AG04450 (cell line): ENCODE measurements at regions not wholly inside any gene's neighbourhood (a gene's known extent, or its start where the extent isn't known, plus 50 kb on each side); places are given as distances from the start of the nearest gene placed in this dataset.
A peak's percentile ranks its signal among the peaks of the same experiment; 100 is the strongest.

Source experiments
- CTCF ChIA-PET: fragments of 300-600, 350-600 bp; formaldehyde crosslinking; extraction: SDS; loops from one replicate; lab custom pipeline; 2022; ENCODE audit warnings: antibody characterized with exemption, inconsistent platforms; lab: Charles Lee
- POLR2A ChIA-PET: fragments of 350-600 bp; formaldehyde crosslinking; extraction: SDS; loops from one replicate; lab custom pipeline; 2021; ENCODE audit warnings: antibody characterized with exemption, inconsistent platforms; lab: Yijun Ruan, JAX
- DNase-seq: peaks from one replicate; pipeline ENCODE4 v3.0.0-alpha.2; 2011; ENCODE audit warnings: low read depth, low spot score
- H3K27ac ChIP-seq: one replicate; pipeline ENCODE4 v1.5.1; 2012; ENCODE audit warnings: low read depth, low read length, control low read depth
- H3K27me3 ChIP-seq: one replicate; pipeline ENCODE4 v1.6.0; 2012; ENCODE audit warnings: low read length; ENCODE audit not compliant: control insufficient read depth, insufficient read depth
- H3K4me3 ChIP-seq: 2 replicates; pipeline ENCODE4 v1.5.1; 2011; ENCODE audit warnings: mild to moderate bottlenecking, low read depth, low read length, control low read depth
- H3K9me3 ChIP-seq: 2 replicates; pipeline ENCODE4 v1.5.1; 2012; ENCODE audit warnings: low read length; ENCODE audit not compliant: control insufficient read depth, insufficient read depth
- CTCF ChIP-seq: IDR thresholded peaks from 2 replicates; pipeline ENCODE4 v1.5.1; 2011; ENCODE audit warnings: low read depth, low read length, control low read depth, inconsistent platforms

GRCh38 chr1:214953901-214954616 is 128.5 kb upstream of the KCNK2 start:
- no peak for DNase-seq
- H3K9me3 ChIP-seq, result no peaks in the 10 kb centered on the region; the same call in 1 of the 2 replicates
- no peak overlapping the region for H3K4me3 ChIP-seq
- CTCF ChIA-PET, result no interaction called here
- no peak overlapping the region for H3K27ac ChIP-seq
- no peak for TF ChIP-seq CTCF
- POLR2A ChIA-PET, result no interaction called here
- H3K27me3 ChIP-seq, result no peaks in the 10 kb centered on the region

GRCh38 chr1:214954617-214954949 is 128.0 kb upstream of the KCNK2 start:
- H3K27ac ChIP-seq, result no peak overlapping the region
- no peaks in the 10 kb centered on the region for H3K27me3 ChIP-seq
- DNase-seq, result no peak
- POLR2A ChIA-PET, result no interaction called here
- H3K9me3 ChIP-seq, result no peaks in the 10 kb centered on the region; the same call in 1 of the 2 replicates
- H3K4me3 ChIP-seq, result no peak overlapping the region
- CTCF ChIA-PET, result no interaction called here
- no peak for TF ChIP-seq CTCF

- POLR2A ChIA-PET, result interaction anchor here (0.9 to 1.3 kb wide), 3 partner anchors 33 to 297 kb away, joined by 3 to 6 read pairs (median 5); no protein-coding TSS in a partner anchor
These were observed 125.0 kb upstream of the KCNK2 start for GRCh38 chr1:214957330-214958137.

GRCh38 chr1:214958486-214958885 is 124.1 kb upstream of the KCNK2 start:
- Histone ChIP-seq H3K9me3 (peaks cover 7% of the 10 kb centered on the region; the same call in 1 of the 2 replicates), H3K27ac (peak overlapping the region; percentile 99), H3K4me3 (no peak overlapping the region), H3K27me3 (no peaks in the 10 kb centered on the region)
- DNase-seq, result no peak
- TF ChIP-seq CTCF, result no peak
- POLR2A ChIA-PET, result no interaction called here
- CTCF ChIA-PET, result interaction anchor here (0.6 to 1.4 kb wide), 3 partner anchors 64 to 297 kb away, joined by 3 to 5 read pairs (median 3); no protein-coding TSS in a partner anchor

More at GRCh38 chr1:214957330-214958137, 125.0 kb upstream of the KCNK2 start:
- no peak for TF ChIP-seq CTCF
- H3K27me3 ChIP-seq, result no peaks in the 10 kb centered on the region
- CTCF ChIA-PET, result interaction anchor here (0.7 to 1.4 kb wide), 2 partner anchors 296 to 566 kb away, joined by 3 to 5 read pairs; no protein-coding TSS in a partner anchor
- peak; percentile 98 for DNase-seq
- peak overlapping the region; percentile 22 for H3K4me3 ChIP-seq
- peak overlapping the region; percentile 99 for H3K27ac ChIP-seq
- peaks cover 7% of the 10 kb centered on the region; the same call in 1 of the 2 replicates for H3K9me3 ChIP-seq
